Spleen (tissue), 7 donors: ENCODE measurements at regions not wholly inside any gene's neighbourhood (a gene's known extent, or its start where the extent isn't known, plus 50 kb on each side); places are given as distances from the start of the nearest gene placed in this dataset.

Experiments
- CTCF ChIP-seq, 11 experiments: fragments of 200-600 bp in 7 of 11; fragments of 450-650 bp in 4 of 11; sonication (generic) in 4 of 11; IDR thresholded peaks in 8 of 11; conservative IDR thresholded peaks in 3 of 11; 1 replicate in 7 of 11; 2 replicates in 4 of 11; pipeline versions ENCODE4 v1.4.0 to v1.8.0; 2016 to 2021; ENCODE audit warnings: antibody characterized with exemption in 11 of 11, inconsistent platforms in 4 of 11, mild to moderate bottlenecking in 1 of 11
- POLR2A ChIP-seq, 3 donors: fragments of 450-650 bp; IDR thresholded peaks; one replicate each; pipeline ENCODE4 v1.5.1; 2017; ENCODE audit warnings: antibody characterized with exemption in 3 of 3, mild to moderate bottlenecking in 1 of 3
- POLR2AphosphoS5 ChIP-seq, 3 donors: sonication (generic); formaldehyde crosslinking; IDR thresholded peaks; one replicate each; pipeline ENCODE4 v1.5.1; 2017; ENCODE audit warnings: antibody characterized with exemption in 3 of 3
- donor health status: DM: no; HTN: no; CAD: no; lungs with moderate emphysema.
- donor health status: DM: no; HTN: no; CAD: no.
- donor health status: DM: no; HTN: no; CAD: no.

GRCh38 chr1:72535470-72535869, 253.1 kb upstream of the NEGR1 start:
- TF ChIP-seq CTCF (IDR thresholded peaks at IDR 0.05 in 8 of 11, conservative IDR thresholded peaks at IDR 0.05 in 3 of 11) (no peak), POLR2AphosphoS5 (IDR thresholded peaks at IDR 0.05) (no peak), POLR2A (IDR thresholded peaks at IDR 0.05) (no peak)
